Fibroblast of gingiva (primary cell): ENCODE measurements at regions not wholly inside any gene's neighbourhood (a gene's known extent, or its start where the extent isn't known, plus 50 kb on each side); places are given as distances from the start of the nearest gene placed in this dataset.
"Not testable (repeated sequence)": the region's sequence is repeated elsewhere in the genome, so short reads cannot be mapped to it uniquely, and the experiment has no call there.

Experiments used
- DNase-seq: peaks from one replicate; pipeline ENCODE4 v3.0.0-alpha.2; 2011; ENCODE audit warnings: low read depth

GRCh38 chr6:166724576-166724975, 97.5 kb upstream of the RPS6KA2 start:
- DNase-seq: no peak

DNA sequence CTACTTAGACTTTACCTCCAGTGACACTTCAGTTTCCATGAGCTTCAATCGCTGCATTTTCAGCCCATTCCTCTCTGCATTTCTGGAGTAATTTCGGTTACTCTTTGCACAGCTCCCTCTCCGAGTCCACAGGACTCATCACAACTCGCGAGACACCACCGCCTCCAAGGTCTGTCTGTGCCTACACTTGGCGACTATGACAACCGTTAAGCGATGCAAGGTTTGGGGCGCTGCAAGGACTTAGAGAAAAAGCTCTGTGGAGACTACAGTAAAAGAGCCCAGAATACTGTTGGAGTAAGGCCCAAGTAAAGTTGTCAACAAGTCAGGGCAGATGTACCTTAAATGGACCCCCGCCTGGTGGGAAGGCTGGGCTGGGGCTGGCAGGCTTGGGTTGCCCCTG, 95.7 kb upstream of the RPS6KA2 start:
- DNase-seq: no peak

DNA sequence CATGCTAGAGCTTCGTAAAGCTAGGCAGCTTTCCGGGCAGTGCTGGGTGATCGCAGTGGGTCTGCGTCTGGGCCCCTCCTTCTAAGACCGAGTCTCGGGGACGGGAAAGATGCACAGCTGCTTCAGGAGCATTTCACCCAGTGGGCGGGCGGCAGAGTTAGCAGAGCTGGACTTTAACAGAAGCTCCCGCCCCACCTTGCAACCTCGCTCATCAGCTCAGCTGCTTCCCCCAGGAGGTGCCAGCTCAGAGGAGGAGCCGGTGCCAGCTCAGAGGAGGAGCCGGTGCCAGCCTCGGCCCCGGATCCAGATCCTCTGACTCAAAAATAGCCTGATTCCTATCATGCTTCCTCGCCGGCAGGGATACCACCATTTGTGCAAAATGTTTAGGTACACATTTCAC, 94.5 kb upstream of the RPS6KA2 start:
- no peak for DNase-seq

DNA sequence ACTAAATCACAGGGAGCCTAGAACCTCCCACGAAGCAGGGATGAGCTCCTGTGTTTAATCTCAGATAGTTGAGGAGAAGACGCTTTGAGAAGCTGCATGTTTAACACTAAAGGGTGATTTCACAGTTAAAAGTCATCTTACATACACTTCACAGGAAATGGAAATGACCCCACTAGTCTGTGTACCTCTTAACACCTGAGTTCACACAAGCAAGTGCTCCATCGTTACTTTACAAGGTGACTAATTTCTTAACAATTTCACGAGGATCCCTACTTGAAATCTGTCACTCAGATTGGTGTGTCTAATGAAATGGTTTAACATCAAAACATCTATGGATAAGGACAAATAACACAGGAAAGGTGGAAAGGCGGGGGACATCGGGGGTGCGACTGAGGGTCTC, 93.8 kb upstream of the RPS6KA2 start:
- DNase-seq: no peak

DNA sequence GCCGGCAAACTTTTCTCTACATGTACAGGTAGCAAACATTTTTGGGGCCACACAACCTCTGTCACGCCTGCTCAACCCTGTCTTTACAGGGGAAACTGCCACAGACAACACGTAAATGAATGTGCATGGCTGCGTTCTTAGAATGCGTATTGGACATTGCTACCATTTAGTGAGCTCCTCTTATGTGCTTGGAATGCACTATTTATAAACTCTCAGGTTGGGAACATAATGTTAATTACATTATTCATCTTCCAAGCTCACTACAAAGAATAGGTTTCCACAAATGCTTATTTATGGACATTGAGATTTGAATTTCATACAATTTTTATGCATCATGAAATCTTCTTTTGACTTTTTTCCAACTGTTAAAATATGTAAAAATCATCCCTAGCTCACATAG, 92.0 kb upstream of the RPS6KA2 start:
- DNase-seq: no peak

DNA sequence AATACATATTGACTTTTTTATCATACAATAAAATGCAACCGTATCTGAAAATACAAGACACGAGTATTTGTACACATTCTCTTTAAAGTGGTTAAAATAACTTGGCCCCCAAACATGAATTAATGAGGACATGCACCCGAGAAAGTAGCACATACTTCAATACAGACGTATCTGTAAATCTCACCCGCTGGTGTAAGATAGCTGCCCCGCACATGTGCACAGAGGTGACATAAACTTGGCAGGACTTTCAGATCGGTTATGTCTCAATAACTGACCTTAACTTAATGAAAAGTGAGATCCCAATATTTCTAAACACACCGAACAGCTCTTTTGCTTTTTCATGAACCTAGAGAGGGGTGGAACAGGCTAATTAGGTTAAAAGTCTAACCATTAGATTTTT, 91.5 kb upstream of the RPS6KA2 start:
- no peak for DNase-seq

GRCh38 chr6:166716910-166717617, 90.0 kb upstream of the RPS6KA2 start:
- no peak for DNase-seq

GRCh38 chr6:166715992-166716391, 88.9 kb upstream of the RPS6KA2 start:
- DNase-seq: no peak

DNA sequence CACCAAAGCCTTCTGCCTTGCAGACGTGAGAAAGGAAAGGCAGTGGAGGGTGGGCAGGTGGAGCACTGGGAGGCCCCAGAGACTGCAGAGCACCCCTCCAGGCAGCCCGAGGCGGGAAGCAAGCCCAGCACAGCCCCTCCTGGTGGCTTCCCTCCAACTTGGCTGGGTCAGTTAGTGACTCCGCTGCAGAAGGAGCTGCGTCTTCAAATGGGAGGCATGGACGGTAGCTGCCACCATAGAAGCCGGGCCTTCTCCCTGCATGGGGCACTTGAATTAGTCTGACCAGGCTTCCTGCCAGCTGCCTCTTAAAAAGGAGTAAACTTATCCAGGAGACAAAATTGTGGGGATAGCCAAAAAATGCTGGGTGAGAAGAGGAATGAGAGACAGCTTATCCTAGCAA, 88.0 kb upstream of the RPS6KA2 start:
- no peak for DNase-seq

DNA sequence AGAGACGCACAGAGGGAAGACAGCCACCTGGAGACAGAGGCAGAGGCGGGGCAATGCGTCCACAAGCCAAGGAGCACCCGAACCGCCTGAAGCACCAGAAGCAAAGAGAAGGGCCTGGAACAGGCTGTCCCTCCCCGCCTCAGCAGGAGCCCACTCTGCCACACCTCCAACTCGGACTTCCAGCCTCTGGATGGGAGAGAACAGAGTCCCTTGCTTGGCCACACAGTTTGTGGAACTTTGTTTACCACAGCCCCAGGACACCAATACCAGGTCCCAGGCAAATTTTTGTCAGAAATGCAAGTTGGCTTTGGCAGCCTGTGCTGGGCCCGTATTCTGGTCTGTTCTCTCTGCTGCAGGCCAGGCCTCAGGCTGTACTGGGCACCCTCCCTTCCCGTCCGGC, 87.5 kb upstream of the RPS6KA2 start:
- no peak for DNase-seq

GRCh38 chr6:166714187-166714510, 87.1 kb upstream of the RPS6KA2 start:
- no peak for DNase-seq

- DNase-seq: no peak
Observed at GRCh38 chr6:166713434-166714186, 86.6 kb upstream of the RPS6KA2 start.

DNA sequence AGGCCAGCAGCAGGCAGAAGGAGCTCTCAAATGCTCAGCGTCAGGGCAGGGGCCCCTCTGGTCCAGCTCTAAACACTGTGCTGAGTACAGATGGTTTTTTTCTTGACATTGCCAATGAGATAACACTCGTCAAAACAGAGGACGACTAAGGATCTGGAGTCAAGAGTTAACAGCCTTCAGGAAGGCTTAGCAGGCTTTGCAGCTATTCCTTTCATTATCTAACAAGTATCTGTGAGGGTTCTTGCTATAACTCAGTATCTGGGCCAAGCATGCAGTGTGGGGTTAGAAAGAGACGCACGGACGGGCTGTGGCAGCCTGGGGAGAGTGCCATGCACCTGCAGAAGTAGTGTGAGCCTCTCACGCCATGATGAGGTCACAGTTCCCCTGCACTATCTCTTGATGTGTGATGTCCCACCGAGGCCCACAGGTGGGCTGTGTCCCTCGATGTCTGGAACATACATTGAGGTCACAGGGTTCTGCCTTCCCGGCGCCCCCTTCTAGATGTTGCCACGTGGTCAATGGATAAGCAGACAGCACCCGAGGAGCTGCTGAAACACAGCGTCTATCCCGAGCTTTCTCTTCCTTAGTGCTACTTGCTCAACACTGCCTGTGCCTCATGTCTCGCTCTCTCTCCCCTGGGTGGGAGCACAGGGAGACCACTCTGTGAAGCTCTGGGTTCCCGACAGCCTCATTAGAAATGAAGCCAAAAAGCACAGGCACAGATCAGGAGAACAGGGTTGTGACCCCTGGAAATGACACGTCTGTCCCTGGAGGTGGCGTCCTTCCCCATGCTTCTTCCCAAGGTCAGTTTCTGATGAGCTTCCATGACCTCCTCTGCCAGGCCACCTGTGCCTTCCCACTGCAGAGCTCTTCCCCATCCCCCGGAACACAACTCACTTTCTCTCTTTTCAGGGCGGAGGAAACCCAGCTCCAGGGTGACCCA, 85.5 kb upstream of the RPS6KA2 start:
- no peak for DNase-seq

DNA sequence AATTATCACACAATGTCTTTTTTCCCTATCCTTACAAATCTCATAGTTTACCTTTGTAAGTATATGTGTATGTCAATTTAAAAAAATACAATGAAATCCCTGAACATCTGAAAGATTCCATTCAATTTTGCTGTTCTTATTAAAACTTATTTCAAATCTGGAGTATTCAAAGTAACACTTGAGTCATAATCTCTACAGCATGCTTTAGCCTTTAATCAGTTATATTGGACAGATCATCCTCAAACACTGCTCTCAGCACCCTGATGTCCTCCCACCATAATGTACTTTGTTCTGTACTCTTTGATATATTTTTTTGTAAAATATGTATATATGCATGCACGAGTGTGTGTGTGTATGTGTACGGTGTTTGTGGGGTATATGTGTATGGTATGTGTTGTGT, 83.0 kb upstream of the RPS6KA2 start:
- no peak for DNase-seq

DNA sequence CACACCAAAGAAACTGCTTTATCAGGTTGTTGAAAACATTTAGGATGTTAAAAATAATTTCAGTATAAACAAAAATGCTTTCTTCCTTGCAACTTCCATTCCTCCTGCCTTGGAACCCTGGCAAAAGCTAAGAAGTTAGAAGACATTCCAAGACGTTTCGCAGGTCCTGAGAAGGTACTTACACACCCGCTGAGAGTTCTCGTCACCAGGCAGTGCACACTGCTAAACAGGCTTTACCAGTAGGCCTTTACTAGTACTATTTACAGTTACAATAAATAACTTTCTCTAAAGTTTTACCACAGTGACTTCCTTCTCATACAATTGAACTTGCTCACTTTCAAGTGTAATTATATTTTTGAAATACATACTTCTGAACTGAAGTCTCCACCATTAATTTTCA, 81.4 kb upstream of the RPS6KA2 start:
- DNase-seq: no peak

- DNase-seq: no peak
Observed at GRCh38 chr6:166707045-166707444, 80.0 kb upstream of the RPS6KA2 start.

DNA sequence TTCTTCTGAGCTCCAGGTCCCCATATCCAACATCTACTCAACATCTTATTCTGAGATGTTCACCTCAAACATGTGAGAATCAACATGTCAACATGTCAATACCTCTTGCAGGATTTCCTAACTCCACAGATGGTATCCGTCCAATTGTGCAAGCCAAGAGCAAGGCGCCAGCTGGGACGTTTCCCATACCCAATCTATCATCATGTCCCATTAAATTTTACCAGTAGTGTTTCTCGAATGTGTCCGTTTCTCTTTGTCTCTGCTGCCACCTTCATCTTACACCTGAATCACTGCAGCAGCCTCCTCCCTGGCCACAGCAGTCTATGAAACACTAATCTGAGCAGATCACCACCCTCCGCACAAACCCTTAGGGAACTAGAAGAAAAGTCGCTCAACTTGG, 78.0 kb upstream of the RPS6KA2 start:
- no peak for DNase-seq

GRCh38 chr6:166704171-166704570, 77.1 kb upstream of the RPS6KA2 start:
- DNase-seq: no peak

DNA sequence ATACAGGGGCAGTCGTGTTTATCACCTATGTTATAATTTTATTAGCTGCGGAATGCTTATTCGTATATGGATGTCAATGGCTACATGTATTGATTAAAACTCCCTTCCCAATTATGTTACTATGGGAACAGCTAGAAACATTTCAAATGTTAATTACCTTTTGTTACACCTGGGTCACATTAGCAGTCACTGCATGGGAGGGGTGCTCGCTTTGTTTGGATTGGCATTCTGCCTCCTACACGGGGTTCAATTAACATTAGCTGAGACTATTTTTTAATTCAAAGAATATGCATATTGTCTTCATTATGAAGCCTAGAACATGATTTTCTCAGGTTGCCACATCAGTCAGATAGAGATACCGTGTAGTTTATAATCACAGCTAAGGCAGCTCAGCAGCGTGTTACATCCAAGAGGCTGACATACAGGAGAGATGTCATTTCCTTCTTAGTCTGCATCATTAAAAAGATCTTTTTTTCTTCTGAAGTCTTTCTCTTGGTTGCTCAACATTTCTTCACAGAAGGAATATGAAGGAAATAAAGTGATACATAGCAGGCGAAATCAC, 76.2 kb upstream of the RPS6KA2 start:
- no peak for DNase-seq

DNA sequence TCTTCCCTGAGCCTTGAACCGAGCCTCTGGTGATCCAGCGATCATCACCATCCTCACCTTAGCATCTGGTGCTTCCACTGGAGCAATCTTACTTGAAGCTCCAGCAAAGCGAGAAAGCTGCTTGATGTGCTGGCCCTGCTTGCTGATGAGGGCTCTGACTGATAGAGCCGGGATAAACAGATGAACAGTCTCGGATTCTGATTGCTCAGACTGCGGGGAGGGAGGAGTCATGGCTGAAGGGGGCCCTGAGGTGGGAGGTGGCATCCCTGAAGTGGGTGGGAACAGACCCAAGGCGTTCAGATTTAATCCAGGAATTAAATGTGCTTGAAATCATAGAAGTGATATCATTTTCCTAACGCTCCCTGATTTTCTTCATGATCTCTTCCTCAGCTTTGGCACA, 74.4 kb upstream of the RPS6KA2 start:
- DNase-seq: not testable (repeated sequence)

DNA sequence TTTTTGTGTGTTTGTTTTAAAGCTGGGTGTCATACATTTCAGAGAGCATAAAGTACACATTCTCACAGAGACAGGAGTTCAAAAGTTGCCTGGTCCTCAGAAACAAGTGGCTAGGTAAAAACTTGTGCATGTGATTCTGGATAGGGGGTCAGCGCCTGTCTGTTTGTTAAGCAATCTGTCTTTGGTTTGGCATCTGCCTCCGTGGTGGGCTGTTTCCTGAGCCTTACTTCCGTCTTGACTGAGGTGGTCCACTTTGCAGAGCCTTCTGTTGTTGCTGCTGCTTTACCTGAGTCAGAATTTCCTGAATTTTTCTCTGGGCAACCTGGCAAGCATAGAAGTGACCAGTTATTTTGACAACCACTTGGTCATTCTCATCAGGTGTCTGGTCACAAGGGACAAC, 73.8 kb upstream of the RPS6KA2 start:
- not testable (repeated sequence) for DNase-seq

DNA sequence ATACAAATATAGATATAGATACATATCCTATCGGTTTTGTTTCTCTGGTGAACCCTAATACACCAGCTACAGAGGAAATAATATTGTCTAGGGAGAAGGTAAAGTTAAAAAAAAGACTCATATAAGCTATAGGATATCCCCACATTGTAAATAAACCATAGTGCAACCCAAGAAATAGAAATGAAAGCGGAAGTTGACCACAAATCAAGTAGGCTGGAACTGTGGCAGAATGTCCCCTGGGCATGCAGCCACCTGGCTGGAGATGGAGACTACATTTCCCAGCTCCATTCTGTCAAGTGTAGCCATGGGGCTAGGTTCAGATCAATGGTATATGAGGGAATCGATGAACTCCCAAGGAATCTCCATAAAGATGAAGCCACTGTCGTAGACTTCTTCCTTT, 70.1 kb upstream of the RPS6KA2 start:
- DNase-seq: no peak

GRCh38 chr6:166693880-166694279, 66.8 kb upstream of the RPS6KA2 start:
- DNase-seq: no peak
